ENCODE measurements at regions not wholly inside any gene's neighbourhood (a gene's known extent, or its start where the extent isn't known, plus 50 kb on each side); places are given as distances from the start of the nearest gene placed in this dataset.
"Not testable (repeated sequence)": the region's sequence is repeated elsewhere in the genome, so short reads cannot be mapped to it uniquely, and the experiment has no call there.

- no peak for DNase-seq
These were observed 50.1 kb downstream of the KCNC4 start for GRCh38 chr1:110260194-110260593.

- peak; percentile 33 for DNase-seq
These were observed 52.2 kb downstream of the KCNC4 start for GRCh38 chr1:110262296-110262695.

- DNase-seq: no peak
These were observed 52.9 kb downstream of the KCNC4 start for GRCh38 chr1:110262846-110263631.

GRCh38 chr1:110264430-110264829 is 54.3 kb downstream of the KCNC4 start:
- no peak for DNase-seq

GRCh38 chr1:110265186-110265585 is 55.1 kb downstream of the KCNC4 start:
- DNase-seq: no peak

GRCh38 chr1:110266834-110267233 is 56.7 kb downstream of the KCNC4 start:
- DNase-seq: no peak

GRCh38 chr1:110267260-110267659 is 57.1 kb downstream of the KCNC4 start:
- no peak for DNase-seq

GRCh38 chr1:110272045-110272444 is 61.9 kb downstream of the KCNC4 start:
- no peak for DNase-seq

- DNase-seq: not testable (repeated sequence)
These were observed 63.7 kb downstream of the KCNC4 start for GRCh38 chr1:110273832-110274231.

- no peak for DNase-seq
These were observed 59.1 kb upstream of the RBM15 start for GRCh38 chr1:110280126-110280525.

GRCh38 chr1:110280804-110281203 is 58.4 kb upstream of the RBM15 start:
- DNase-seq: no peak

- DNase-seq: no peak
These were observed 57.5 kb upstream of the RBM15 start for GRCh38 chr1:110281363-110282290.

GRCh38 chr1:110282395-110282794 is 56.8 kb upstream of the RBM15 start:
- DNase-seq: no peak

- no peak for DNase-seq
These were observed 55.5 kb upstream of the RBM15 start for GRCh38 chr1:110283677-110284076.

- no peak for DNase-seq
These were observed 53.9 kb upstream of the RBM15 start for GRCh38 chr1:110285316-110285715.

GRCh38 chr1:110286564-110286963 is 52.6 kb upstream of the RBM15 start:
- peak; percentile 70 for DNase-seq

- DNase-seq: no peak
These were observed 51.1 kb upstream of the RBM15 start for GRCh38 chr1:110288111-110288510.
